Mucosa of stomach (tissue), 1 donor: ENCODE measurements at regions not wholly inside any gene's neighbourhood (a gene's known extent, or its start where the extent isn't known, plus 50 kb on each side); places are given as distances from the start of the nearest gene placed in this dataset.

Source experiments
- H3K27me3 ChIP-seq: one replicate; pipeline ENCODE4 v1.7.0; 2013; ENCODE audit warnings: mild to moderate bottlenecking, low read length; ENCODE audit not compliant: control insufficient read depth, insufficient read depth
- H3K36me3 ChIP-seq: one replicate; pipeline ENCODE4 v1.7.0; 2013; ENCODE audit warnings: low read length; ENCODE audit not compliant: control insufficient read depth, insufficient read depth
- H3K4me1 ChIP-seq: one replicate; pipeline ENCODE4 v1.7.0; 2013; ENCODE audit warnings: mild to moderate bottlenecking, low read length; ENCODE audit not compliant: control insufficient read depth, insufficient read depth
- H3K4me3 ChIP-seq: one replicate; pipeline ENCODE4 v1.7.0; 2013; ENCODE audit warnings: low read length
- H3K9ac ChIP-seq: one replicate; pipeline ENCODE4 v1.7.0; 2013; ENCODE audit warnings: mild to moderate bottlenecking, low read length, moderate library complexity
- H3K9me3 ChIP-seq: one replicate; pipeline ENCODE4 v1.7.0; 2013; ENCODE audit warnings: mild to moderate bottlenecking, low read length, moderate library complexity; ENCODE audit not compliant: control insufficient read depth
- donor health status: Pancreatic carcinoma.

- Histone ChIP-seq H3K9me3 (no peaks in the 10 kb centered on the region), H3K36me3 (no peaks in the 10 kb centered on the region), H3K4me1 (no peaks in the 10 kb centered on the region), H3K27me3 (no peaks in the 10 kb centered on the region), H3K9ac (no peak overlapping the region), H3K4me3 (no peak overlapping the region)
These were observed 661.0 kb upstream of the CDH18 start for GRCh38 chr5:20648981-20649380.

- Histone ChIP-seq H3K36me3 (no peaks in the 10 kb centered on the region), H3K9me3 (no peaks in the 10 kb centered on the region), H3K4me3 (no peak overlapping the region), H3K9ac (no peak overlapping the region), H3K27me3 (no peaks in the 10 kb centered on the region), H3K4me1 (no peaks in the 10 kb centered on the region)
These were observed 648.7 kb upstream of the CDH18 start for GRCh38 chr5:20636686-20637085.

- Histone ChIP-seq H3K4me3 (no peak overlapping the region), H3K27me3 (no peaks in the 10 kb centered on the region), H3K36me3 (no peaks in the 10 kb centered on the region), H3K9me3 (no peaks in the 10 kb centered on the region), H3K9ac (no peak overlapping the region), H3K4me1 (no peaks in the 10 kb centered on the region)
These were observed 631.6 kb upstream of the CDH18 start for GRCh38 chr5:20619591-20619990.

DNA sequence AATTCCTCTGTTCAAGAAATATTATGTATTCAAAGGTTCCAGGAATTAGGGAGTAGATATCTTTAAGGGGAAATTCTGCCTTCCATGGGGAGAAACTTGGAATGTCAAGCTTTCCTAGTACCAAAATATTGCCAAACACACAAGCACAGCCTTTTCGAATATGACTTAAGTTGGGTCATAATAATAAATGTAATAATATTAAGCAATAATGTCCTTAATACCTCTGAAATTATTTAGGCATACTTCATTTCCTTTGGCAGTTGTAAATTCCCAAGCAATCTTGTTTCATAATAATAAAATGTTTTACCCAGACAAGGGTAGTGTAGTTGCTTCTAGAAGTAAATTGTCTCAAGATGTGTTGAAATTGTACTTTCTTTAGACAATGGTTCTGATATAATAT is 630.3 kb upstream of the CDH18 start:
- Histone ChIP-seq H3K27me3 (no peaks in the 10 kb centered on the region), H3K9ac (no peak overlapping the region), H3K4me1 (no peaks in the 10 kb centered on the region), H3K4me3 (no peak overlapping the region), H3K36me3 (no peaks in the 10 kb centered on the region), H3K9me3 (no peaks in the 10 kb centered on the region)

DNA sequence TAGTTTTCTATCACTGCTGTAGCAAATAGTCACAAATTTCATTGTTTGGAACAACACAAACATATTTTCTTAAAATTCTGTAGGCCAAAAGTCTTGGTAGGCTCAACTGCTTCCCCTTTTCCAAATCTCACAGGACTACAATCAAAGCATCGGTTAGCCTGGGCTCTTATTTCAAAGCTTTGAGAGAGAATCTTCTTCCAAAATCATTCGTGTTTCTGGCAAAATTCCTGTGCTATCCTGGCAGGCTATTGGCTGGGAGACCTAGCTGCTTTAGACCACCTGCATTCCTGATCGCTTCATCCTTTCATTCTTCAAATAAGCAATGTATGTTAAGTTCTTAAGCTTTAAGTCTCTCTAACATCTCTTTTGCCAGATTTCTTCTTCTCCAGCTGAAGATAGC is 629.8 kb upstream of the CDH18 start:
- no peak overlapping the region for H3K9ac ChIP-seq
- no peaks in the 10 kb centered on the region for H3K4me1 ChIP-seq

GRCh38 chr5:20615888-20616563 is 628.0 kb upstream of the CDH18 start:
- Histone ChIP-seq H3K4me1 (no peaks in the 10 kb centered on the region), H3K27me3 (no peaks in the 10 kb centered on the region), H3K36me3 (no peaks in the 10 kb centered on the region), H3K9me3 (no peaks in the 10 kb centered on the region), H3K4me3 (no peak overlapping the region), H3K9ac (no peak overlapping the region)

More for the DNA sequence above, 629.8 kb upstream of the CDH18 start:
- Histone ChIP-seq H3K9me3 (no peaks in the 10 kb centered on the region), H3K4me3 (no peak overlapping the region), H3K27me3 (no peaks in the 10 kb centered on the region), H3K36me3 (no peaks in the 10 kb centered on the region)

- H3K27me3 ChIP-seq = no peaks in the 10 kb centered on the region
- H3K9me3 ChIP-seq = no peaks in the 10 kb centered on the region
- no peak overlapping the region for H3K4me3 ChIP-seq
- H3K36me3 ChIP-seq = no peaks in the 10 kb centered on the region
- no peak overlapping the region for H3K9ac ChIP-seq
- H3K4me1 ChIP-seq = no peaks in the 10 kb centered on the region
These were observed 623.6 kb upstream of the CDH18 start for GRCh38 chr5:20611620-20612019.

DNA sequence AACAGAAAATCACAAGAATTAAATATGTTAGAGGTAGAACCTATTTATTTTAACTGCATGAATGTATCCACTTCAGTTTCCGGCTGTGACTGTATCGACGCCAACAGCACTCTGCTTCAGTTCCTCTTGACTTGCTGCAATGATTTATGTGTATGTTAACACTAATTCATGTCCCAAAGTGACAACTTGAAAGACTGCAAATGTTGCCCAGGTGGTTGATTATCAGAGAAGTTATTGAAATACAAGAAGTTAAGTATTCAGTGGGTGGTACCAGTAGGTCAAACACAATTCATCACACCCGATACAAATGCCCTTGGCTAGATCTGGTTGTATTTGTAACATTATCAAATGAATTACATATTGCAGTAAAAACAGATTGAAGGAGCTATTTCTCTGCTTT is 622.7 kb upstream of the CDH18 start:
- H3K27me3 ChIP-seq = no peaks in the 10 kb centered on the region
- no peak overlapping the region for H3K9ac ChIP-seq
- no peak overlapping the region for H3K4me3 ChIP-seq
- no peaks in the 10 kb centered on the region for H3K4me1 ChIP-seq
- H3K9me3 ChIP-seq = no peaks in the 10 kb centered on the region
- H3K36me3 ChIP-seq = no peaks in the 10 kb centered on the region

DNA sequence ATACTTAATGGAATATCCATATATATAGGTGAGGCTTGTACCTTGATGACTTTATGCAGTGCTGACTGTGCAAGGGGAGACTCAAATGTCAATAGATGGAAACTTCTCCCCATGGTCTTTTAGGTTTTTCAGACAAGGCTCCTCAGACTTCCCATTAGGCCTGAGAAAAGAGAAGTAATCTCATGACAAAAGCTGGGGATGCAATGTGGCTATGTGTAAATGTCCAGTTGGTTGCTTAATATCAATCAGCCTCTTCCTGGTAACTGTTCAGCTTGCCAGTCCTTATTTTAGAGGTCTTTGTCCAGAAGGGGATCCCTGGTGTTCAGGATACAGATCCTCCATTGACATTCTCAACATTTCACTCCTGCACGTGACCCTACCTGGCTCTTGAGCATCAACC is 621.1 kb upstream of the CDH18 start:
- Histone ChIP-seq H3K9ac (no peak overlapping the region), H3K4me3 (no peak overlapping the region), H3K9me3 (no peaks in the 10 kb centered on the region), H3K27me3 (no peaks in the 10 kb centered on the region), H3K4me1 (no peaks in the 10 kb centered on the region), H3K36me3 (no peaks in the 10 kb centered on the region)

- Histone ChIP-seq H3K9me3 (no peaks in the 10 kb centered on the region), H3K4me1 (no peaks in the 10 kb centered on the region), H3K9ac (no peak overlapping the region), H3K4me3 (no peak overlapping the region), H3K27me3 (no peaks in the 10 kb centered on the region), H3K36me3 (no peaks in the 10 kb centered on the region)
These were observed 620.6 kb upstream of the CDH18 start for GRCh38 chr5:20608567-20608966.

GRCh38 chr5:20605732-20606525 is 617.9 kb upstream of the CDH18 start:
- H3K36me3 ChIP-seq = no peaks in the 10 kb centered on the region
- no peaks in the 10 kb centered on the region for H3K9me3 ChIP-seq
- H3K4me3 ChIP-seq = no peak overlapping the region
- no peaks in the 10 kb centered on the region for H3K4me1 ChIP-seq
- no peaks in the 10 kb centered on the region for H3K27me3 ChIP-seq
- no peak overlapping the region for H3K9ac ChIP-seq

- Histone ChIP-seq H3K4me3 (no peak overlapping the region), H3K27me3 (no peaks in the 10 kb centered on the region), H3K36me3 (no peaks in the 10 kb centered on the region), H3K9ac (no peak overlapping the region), H3K4me1 (no peaks in the 10 kb centered on the region), H3K9me3 (no peaks in the 10 kb centered on the region)
These were observed 617.0 kb upstream of the CDH18 start for GRCh38 chr5:20604992-20605391.
